A673 (cell line): ENCODE measurements at regions not wholly inside any gene's neighbourhood (a gene's known extent, or its start where the extent isn't known, plus 50 kb on each side); places are given as distances from the start of the nearest gene placed in this dataset.

ENCODE experiments used
- CTCF ChIP-seq: fragments of 300-800, 200-600 bp; sonication (generic); conservative IDR thresholded peaks from 2 replicates; pipeline ENCODE4 v1.5.1; 2017; ENCODE audit warnings: low read depth, mild to moderate bottlenecking, antibody characterized with exemption, low read length, moderate library complexity, mixed read lengths
- EZH2 ChIP-seq: fragments of 200-600 bp; sonication (generic); IDR thresholded peaks from 2 replicates; pipeline ENCODE4 v1.6.1; 2017; ENCODE audit warnings: borderline replicate concordance, low read depth, mild to moderate bottlenecking, mixed read lengths, antibody characterized with exemption, low read length; ENCODE audit not compliant: poor library complexity, severe bottlenecking

- TF ChIP-seq CTCF (no peak), EZH2 (no peak)
Observed at GRCh38 chr12:58819985-58820384, 100.3 kb downstream of the LRIG3 start.
